Kidney capillary endothelial cell (primary cell): ENCODE measurements at regions not wholly inside any gene's neighbourhood (a gene's known extent, or its start where the extent isn't known, plus 50 kb on each side); places are given as distances from the start of the nearest gene placed in this dataset.
A peak's percentile ranks its signal among the peaks of the same experiment; 100 is the strongest.

Experiments used
- DNase-seq: peaks from one replicate; pipeline ENCODE4 v3.0.0-alpha.2; 2018; ENCODE audit warnings: low spot score

GRCh38 chr3:171956181-171956683 is 83.1 kb upstream of the FNDC3B start:
- no peak for DNase-seq

GRCh38 chr3:171956705-171957104 is 82.7 kb upstream of the FNDC3B start:
- no peak for DNase-seq

- no peak for DNase-seq
Measured at GRCh38 chr3:171959532-171960089, 79.8 kb upstream of the FNDC3B start.

- DNase-seq, result no peak
Measured at GRCh38 chr3:171960159-171960558, 79.2 kb upstream of the FNDC3B start.

- no peak for DNase-seq
Measured at GRCh38 chr3:171962137-171962720, 77.1 kb upstream of the FNDC3B start.

DNA sequence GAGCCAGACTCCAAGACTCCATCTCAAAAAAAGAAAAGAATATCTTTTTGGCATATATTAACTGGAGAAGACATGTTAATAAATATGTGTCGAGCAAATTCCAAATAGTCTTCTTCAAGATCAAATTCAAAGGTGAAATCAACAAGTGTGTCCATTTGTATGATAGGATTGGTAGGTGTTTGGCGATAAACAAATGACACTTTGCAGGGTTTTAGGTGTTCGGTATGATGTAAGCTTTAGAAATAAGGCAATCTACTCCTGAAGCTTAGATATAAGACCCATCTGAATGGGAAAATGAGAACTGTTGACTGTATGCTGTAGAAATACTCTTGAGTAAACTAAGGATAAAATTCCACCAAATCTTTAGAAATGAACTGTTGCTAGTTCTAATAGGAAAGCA is 75.8 kb upstream of the FNDC3B start:
- DNase-seq, result no peak

- no peak for DNase-seq
Measured at GRCh38 chr3:171965067-171965712, 74.2 kb upstream of the FNDC3B start.

DNA sequence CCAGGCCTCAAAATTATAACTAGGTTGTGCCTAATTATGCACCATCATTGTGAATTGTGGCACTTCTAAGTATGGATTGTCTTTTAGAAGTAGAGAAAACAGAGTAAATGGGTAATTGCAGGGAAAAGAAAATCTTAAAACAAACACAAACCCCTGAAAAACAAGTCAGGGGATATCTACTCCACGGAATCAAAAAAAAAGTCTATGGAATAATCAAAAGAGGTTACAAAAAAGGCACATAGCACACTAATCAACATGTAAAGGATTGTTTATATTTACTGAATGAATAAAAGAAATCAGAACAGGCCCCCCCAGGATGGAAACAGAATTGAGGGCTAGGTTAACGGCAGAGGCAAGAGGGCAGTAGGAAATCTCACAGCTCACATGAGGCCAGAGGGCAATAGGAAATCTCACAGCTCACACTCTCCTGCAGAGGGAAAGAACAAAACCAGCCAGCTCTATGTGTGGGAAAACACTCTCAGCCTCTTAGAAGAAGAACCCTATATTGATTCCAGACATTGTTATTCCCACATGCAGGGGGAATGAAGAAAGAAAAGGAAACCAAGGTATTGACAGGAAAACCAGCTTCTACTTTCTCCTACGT is 72.7 kb upstream of the FNDC3B start:
- DNase-seq, result no peak

- peak; percentile 72 for DNase-seq
Measured at GRCh38 chr3:171967137-171967783, 72.1 kb upstream of the FNDC3B start.

DNA sequence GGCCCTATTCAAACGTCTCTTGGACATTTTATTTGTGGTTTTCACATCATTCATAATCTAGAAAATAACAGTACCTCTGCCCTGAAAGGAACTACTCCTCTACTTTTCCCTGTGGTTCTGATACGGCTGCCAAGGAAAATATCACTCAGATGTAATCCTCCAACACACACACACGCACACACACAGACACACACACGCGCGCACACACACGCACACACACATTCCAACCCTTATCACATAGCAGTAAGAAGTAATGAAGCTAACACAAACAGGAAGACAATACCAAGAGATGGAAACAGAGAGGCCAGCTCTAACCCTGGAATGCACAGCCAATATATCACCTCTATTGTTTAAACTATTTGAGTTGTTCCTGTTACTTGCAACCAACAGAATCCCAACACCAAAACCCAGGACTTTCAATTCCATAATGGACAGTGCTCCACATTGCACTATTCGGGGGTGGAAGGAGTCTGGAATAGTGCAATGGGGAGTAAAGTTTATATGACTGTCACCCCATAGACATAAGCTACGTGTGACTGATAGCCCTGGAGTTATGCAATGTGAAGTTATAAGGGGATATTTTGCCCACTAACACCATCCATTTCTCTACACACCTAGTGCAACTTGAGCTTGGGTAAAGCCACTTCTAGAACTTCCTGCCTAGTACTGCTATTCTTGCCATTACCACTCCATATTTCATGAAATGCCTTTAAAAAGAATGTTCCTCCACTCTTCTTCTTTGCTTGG is 71.3 kb upstream of the FNDC3B start:
- DNase-seq, result no peak

GRCh38 chr3:171970301-171970788 is 69.0 kb upstream of the FNDC3B start:
- DNase-seq, result no peak

GRCh38 chr3:171971919-171972514 is 67.4 kb upstream of the FNDC3B start:
- DNase-seq, result no peak

DNA sequence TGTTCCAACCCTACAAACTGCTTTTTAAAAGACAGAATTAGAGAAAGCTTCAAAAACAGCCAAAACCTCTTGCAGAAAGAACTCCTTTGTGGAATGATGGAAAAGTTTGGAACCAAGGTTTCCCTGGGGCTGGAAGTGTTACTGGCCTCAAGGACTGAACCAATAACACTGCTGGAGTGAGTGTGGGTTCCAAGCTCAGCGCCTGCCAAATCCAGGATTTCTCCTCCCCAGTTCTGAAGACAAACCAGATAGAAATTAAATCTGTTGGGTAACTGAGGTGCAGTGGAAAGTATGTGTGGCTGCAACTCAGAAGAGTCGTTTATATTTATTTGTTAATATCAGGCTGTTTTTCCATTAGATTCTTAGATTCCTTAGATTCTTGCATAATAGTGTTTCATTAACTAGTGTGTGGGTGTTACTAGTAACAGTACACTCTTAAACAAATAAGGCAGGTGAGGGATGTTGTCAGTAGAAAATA is 66.5 kb upstream of the FNDC3B start:
- DNase-seq, result no peak

GRCh38 chr3:171974986-171975837 is 64.2 kb upstream of the FNDC3B start:
- DNase-seq, result no peak

DNA sequence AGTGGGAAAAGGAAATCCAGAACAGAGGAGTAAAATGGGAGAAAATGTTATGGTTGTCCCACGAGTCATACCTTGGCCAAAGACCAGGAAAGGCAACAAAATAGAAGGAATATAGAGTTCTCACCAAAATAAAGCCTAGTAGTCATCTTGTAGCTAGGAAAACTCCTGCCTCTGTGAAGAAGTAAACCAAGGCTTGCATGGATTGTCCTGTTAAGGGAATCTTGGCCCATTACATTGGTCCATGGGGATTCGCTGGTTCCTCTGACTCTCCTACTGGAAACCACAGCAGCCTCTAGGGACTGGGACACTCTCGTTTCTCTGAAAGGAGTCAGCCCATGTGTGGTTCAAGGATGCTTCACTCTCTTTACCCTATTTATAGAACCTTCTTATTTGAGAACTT is 62.9 kb upstream of the FNDC3B start:
- no peak for DNase-seq

GRCh38 chr3:171977441-171977840 is 61.9 kb upstream of the FNDC3B start:
- no peak for DNase-seq

DNA sequence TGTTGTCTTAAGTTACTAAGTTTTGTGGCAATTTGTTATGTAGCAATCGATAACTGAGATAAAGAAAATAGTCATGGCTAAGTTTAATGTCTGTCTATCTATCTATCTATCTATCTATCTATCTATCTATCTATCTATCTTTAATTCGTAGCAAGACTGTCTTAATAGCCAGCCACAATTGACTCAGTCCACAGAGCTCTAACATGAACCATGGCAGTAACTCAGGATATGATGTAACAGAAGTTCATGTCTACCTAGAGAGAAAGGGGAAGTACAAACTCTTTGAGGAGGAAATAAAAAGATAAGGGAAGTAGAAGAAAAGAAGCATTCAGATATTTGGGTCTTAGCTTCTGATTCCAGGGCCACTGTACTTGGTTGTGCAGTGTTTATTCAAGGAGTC is 61.5 kb upstream of the FNDC3B start:
- DNase-seq, result no peak

DNA sequence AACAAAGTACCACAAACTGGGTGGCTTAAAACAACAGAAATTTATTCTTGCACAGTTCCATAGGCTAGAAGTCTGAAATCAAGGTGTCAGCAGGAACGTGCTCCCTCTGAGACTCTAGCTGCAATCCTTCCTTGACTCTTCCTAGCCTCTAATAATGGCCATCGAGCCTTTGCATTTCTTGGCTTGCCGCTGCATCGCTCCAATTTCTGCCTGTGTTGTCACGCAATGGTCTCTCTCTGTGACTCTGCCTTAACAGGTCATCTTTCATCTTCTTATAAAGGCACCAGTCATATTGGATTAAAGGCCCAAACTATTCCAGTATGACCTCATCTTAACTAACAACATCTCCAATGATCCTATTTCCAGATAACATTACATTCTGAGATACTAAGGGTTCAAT is 61.0 kb upstream of the FNDC3B start:
- DNase-seq, result no peak

DNA sequence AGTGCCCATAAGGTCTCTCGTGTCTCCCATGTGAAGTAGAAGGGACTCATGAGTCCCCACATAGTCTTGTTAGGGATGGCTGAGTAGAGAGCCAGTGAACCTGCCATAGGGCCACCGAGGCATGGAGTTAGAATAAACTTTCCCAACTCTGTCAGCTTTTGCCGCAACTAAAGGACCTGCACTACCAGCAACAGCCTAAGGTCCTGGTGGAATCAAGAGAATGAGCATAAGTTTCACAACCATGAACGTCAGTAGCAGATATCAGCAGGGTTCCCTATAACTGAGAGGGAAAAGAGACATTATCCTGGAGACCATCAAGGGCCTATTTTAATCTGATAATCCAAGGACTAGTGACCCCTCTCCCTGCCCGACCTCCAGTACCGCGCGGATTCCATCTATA is 60.3 kb upstream of the FNDC3B start:
- DNase-seq, result no peak

- DNase-seq, result no peak
Measured at GRCh38 chr3:171980578-171981270, 58.7 kb upstream of the FNDC3B start.
